ENCODE measurements at regions not wholly inside any gene's neighbourhood (a gene's known extent, or its start where the extent isn't known, plus 50 kb on each side); places are given as distances from the start of the nearest gene placed in this dataset.

DNA sequence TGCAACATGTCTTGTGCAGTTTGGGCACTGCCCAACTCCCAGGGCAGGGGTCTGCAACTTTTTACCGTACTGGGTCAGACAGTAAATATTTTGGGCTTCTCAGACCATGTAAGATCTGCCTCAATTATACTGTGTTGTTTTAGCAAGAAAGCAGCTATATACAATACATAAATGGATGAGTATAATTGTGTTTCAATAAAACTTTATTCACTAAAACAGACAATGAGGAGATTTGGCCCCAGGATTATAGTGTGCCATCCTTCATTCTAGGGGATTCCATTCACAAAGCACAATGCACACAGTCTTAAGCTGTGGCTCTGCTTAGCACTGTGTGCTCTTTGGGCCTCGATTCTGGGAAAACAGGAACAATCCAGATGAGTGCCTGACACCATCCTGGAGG, 354.4 kb upstream of the PROK2 start:
- no peak overlapping the region for H3K4me3 Mint-ChIP-seq
- H2BK5ac ChIP-seq (ENCODE audit: insufficient read length, low read length), result no peak overlapping the region
- no CpG with 5 or more reads among the region's 2 CpGs for WGBS (ENCODE audit: extremely low coverage, insufficient read length, low lambda C conversion rate)
- H2BK20ac ChIP-seq (ENCODE audit: low read depth, low read length, poor library complexity, severe bottlenecking), result no peak overlapping the region
- H3K36me3 Mint-ChIP-seq (ENCODE audit: insufficient read depth in 1 of 3, low read depth in 3 of 3), result no peaks in the 10 kb centered on the region; a peak in 1 of 7 replicates
- TF ChIP-seq CTCF (conservative IDR thresholded peaks at IDR 0.05), result no peak
- no peak overlapping the region for H2AK5ac ChIP-seq (ENCODE audit: insufficient read length, low read length)
- H3K79me1 ChIP-seq (ENCODE audit: insufficient read depth, low read depth, low read length, poor library complexity, severe bottlenecking), result no peaks in the 10 kb centered on the region
- H4K91ac ChIP-seq (ENCODE audit: insufficient read length, low read depth, low read length), result no peak overlapping the region
- H3K4ac ChIP-seq (ENCODE audit: low read depth, low read length), result no peak overlapping the region
- H3K27ac Mint-ChIP-seq, result no peak overlapping the region
- no peaks in the 10 kb centered on the region for H4K20me1 ChIP-seq (ENCODE audit: control insufficient read depth, insufficient read depth, insufficient read length)
- no peak for DNase-seq
- H3K23ac ChIP-seq (ENCODE audit: insufficient read length, low read depth, low read length), result no peak overlapping the region
- H4K8ac ChIP-seq (replicated peaks; ENCODE audit: insufficient read length, low read depth, low read length), result no peak overlapping the region
- no peak overlapping the region for H3K56ac ChIP-seq (ENCODE audit: insufficient read length, low read depth, low read length)
- no peak overlapping the region for H2BK15ac ChIP-seq (ENCODE audit: low read depth, low read length)
- no peak overlapping the region for H3K14ac ChIP-seq (ENCODE audit: insufficient read depth, low read length)
- H3K27me3 Mint-ChIP-seq (ENCODE audit: low read depth), result peaks cover 16% of the 10 kb centered on the region
- H3T11ph ChIP-seq (ENCODE audit: low read length), result no peak overlapping the region
- H3K4me1 Mint-ChIP-seq, result peaks cover 13 to 18% of the 10 kb centered on the region in 2 experiments
- H3K18ac ChIP-seq (ENCODE audit: insufficient read length, low read depth, low read length), result no peak overlapping the region
- no peak overlapping the region for H3K4me2 ChIP-seq (ENCODE audit: insufficient read depth, insufficient read length, low read length)
- no peaks in the 10 kb centered on the region for H3K9me3 ChIP-seq (ENCODE audit: control insufficient read depth, low read depth, low read length)
- H2BK120ac ChIP-seq (ENCODE audit: low read depth, low read length, poor library complexity, severe bottlenecking), result no peak overlapping the region
- no peak overlapping the region for H2AFZ ChIP-seq (ENCODE audit: low read length)
- no peak overlapping the region for H2BK12ac ChIP-seq (ENCODE audit: insufficient read length, low read depth, low read length)
- H3K9me3 Mint-ChIP-seq, result no peaks in the 10 kb centered on the region; a peak in 1 of 5 replicates
- H4K5ac ChIP-seq (ENCODE audit: insufficient read length, low read depth, low read length), result no peak overlapping the region
- H3K27me3 ChIP-seq (ENCODE audit: insufficient read depth, low read length), result no peaks in the 10 kb centered on the region
- peaks cover 5% of the 10 kb centered on the region; the same call in 1 of the 2 replicates for H3K4me1 ChIP-seq (ENCODE audit: insufficient read depth, low read length)
- no peak overlapping the region for H3K27ac ChIP-seq (ENCODE audit: insufficient read length, low read depth, low read length)
- no peaks in the 10 kb centered on the region for H3K23me2 ChIP-seq (ENCODE audit: insufficient read length, low read depth, low read length, poor library complexity, severe bottlenecking)
- H3K79me2 ChIP-seq (ENCODE audit: insufficient read depth, low read length), result no peaks in the 10 kb centered on the region
- H3K9ac ChIP-seq (ENCODE audit: extremely low read depth, insufficient read length, low read length), result no peak overlapping the region

All from H9 (cell line).